MM.1S (cell line): ENCODE measurements at regions not wholly inside any gene's neighbourhood (a gene's known extent, or its start where the extent isn't known, plus 50 kb on each side); places are given as distances from the start of the nearest gene placed in this dataset.

Experiments used
- CTCF ChIP-seq: fragments of 300-600 bp; sonication (generic); IDR thresholded peaks from 2 replicates; pipeline ENCODE4 v1.5.1; 2016; ENCODE audit warnings: antibody characterized with exemption, low read length, mixed read lengths
- EZH2 ChIP-seq: fragments of 300-600 bp; sonication (generic); optimal IDR thresholded peaks from 2 replicates; pipeline ENCODE3; 2017; ENCODE audit warnings: low read depth, mild to moderate bottlenecking, antibody characterized with exemption, low read length, mixed read lengths
- EZH2phosphoT487 ChIP-seq: fragments of 300-600 bp; sonication (generic); IDR thresholded peaks from 2 replicates; pipeline ENCODE4 v1.6.1; 2018; ENCODE audit warnings: antibody characterized with exemption, low read length

GRCh38 chr2:6589150-6589549, 276.6 kb downstream of the CMPK2 start:
- TF ChIP-seq CTCF (no peak), EZH2phosphoT487 (no peak), EZH2 (no peak)
